ENCODE measurements at regions not wholly inside any gene's neighbourhood (a gene's known extent, or its start where the extent isn't known, plus 50 kb on each side); places are given as distances from the start of the nearest gene placed in this dataset.

DNA sequence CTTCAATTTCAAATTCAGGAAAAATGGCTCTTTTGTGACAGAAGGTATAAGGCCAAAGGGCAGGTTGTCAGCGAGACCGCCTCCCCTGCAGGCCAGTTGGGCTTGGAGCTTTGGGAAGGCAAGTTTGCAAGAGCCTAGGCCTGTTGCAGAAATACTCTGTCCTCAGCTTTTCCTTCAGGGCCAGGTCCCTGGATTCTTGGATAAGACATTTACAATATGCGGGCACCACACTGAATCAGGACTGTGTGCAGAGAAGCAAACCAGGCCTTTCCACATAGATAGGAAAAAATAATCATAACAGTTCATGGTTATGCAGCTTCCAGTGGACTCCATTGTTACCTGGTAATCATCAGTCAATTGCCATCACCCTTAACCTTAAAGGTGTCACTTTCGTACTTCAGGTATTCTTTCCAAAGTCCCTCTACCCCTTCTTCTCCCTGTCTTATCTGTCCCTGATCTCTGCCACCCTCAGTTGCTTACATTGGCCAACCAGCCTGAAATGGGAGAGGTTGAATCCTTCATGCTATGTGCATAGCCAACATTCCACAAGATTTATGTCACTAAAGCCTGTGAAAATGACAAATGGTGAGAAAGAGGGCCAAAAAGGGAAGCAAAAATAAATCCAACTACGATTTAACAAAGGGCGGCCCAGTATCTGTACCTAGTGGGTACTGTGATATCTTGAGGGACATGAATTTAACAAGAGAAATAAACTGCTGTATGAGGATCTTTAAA, 304.5 kb upstream of the NFE2L3 start:
- no peak for DNase-seq (ENCODE audit: low read depth)

- peak; percentile 87 for DNase-seq (ENCODE audit: low read depth)
Measured at GRCh38 chr7:25849500-25850184, 302.4 kb upstream of the NFE2L3 start.

GRCh38 chr7:25850216-25850615, 301.8 kb upstream of the NFE2L3 start:
- DNase-seq (ENCODE audit: low read depth) = no peak

- no peak for DNase-seq (ENCODE audit: low read depth)
Measured at GRCh38 chr7:25850735-25851134, 301.3 kb upstream of the NFE2L3 start.

- peak; percentile 75 for DNase-seq (ENCODE audit: low read depth)
Measured at GRCh38 chr7:25851332-25852210, 300.4 kb upstream of the NFE2L3 start.

GRCh38 chr7:25852211-25852938, 299.6 kb upstream of the NFE2L3 start:
- no peak for DNase-seq (ENCODE audit: low read depth)

DNA sequence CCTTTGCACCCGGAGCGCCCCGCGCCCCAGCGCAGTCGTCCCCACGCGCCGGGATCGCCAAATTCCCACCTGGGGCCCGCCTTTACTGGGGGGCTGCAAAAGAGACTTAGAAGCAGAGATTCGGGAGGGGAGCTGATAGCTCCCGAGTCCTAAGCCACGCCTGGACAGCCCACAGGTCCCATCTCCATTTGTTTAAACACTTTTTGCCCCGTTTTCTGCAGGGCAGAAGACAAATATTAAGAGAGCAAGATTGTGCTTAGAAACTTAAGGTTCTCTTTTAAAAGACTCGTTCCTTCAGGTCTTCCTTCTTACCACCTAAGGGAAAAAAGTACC, 299.1 kb upstream of the NFE2L3 start:
- DNase-seq (ENCODE audit: low read depth) = no peak

DNA sequence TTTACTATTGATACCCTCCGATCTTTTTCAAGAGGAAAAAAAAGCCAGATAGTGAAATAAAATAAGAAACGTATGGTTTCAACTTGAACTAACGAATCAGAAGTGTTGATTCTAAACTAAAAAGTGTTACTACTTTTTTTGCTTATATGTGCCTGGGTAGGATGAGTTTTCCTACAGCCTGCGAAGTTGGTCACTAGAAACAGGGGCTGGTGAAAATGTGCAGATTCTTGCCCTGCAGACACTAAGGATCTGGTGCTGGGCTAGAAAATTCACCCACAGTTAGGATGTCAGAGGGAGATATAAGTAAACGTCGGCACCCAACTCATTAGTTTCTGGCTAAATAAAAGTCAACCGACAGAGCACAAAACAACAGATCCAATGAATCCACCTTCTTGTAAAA, 298.7 kb upstream of the NFE2L3 start:
- no peak for DNase-seq (ENCODE audit: low read depth)

DNA sequence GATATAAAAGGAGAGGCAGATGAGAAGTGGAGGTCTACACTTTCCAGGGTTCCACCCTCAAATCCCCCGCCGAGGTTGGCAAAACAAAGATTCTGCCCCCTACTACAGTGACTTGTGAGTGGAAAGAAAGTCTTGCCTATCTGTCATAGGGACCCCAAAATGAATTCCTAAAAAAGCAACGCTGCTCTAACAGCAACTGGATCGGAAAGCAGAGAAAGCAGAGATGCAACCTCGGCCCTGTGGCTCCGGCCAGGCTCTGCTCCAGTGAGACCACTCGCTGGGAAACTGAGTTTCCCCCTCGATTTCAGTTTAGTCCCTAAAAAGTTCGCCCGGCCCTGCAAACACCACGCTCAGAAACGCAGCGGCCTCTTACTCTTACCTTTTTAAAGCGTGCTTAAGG, 297.9 kb upstream of the NFE2L3 start:
- no peak for DNase-seq (ENCODE audit: low read depth)

GRCh38 chr7:25854608-25855497, 297.1 kb upstream of the NFE2L3 start:
- DNase-seq (ENCODE audit: low read depth) = peak; percentile 99

DNA sequence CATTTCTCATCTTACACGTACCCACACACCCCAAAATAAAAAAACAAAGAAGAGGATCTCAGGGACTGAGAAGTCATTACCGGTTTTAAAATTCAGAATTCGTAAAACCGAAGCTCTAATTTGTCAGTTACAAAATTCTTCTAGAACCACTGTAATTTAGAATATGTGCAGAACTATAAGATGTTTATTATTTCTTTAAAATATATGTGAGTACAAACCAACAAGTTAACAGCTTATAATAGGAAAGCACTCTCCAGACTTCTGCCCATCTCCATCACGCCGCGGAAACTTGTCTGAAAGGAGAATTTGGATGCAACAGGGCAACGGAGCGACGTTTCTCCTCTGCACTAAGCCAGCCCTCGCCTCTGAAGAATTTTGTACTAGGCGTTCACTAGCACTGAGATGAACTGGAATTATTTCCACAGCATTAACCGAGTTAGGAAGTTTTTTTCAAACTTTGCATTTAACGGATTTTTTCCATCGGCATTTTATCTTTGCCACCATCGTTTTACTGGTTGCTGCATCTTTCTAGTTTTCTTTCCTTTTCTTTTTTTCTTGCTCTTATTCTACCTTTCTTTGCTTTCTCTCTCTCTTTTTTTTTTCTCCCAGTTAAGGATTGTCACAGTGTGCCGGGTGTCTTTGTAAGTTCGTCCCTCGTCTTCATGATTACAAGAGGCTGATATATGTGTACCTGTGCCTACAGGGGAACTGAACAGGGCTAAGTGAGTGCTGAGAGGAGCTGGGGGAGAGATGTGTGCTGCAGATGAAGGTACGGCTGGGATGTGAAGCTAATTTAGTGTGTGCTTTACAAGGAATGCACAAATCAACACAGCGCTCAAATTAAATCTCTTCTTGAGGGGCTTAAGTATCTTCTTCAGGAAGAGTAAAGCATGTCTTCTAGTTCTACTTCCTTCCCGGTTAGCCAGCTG, 295.9 kb upstream of the NFE2L3 start:
- DNase-seq (ENCODE audit: low read depth) = no peak

DNA sequence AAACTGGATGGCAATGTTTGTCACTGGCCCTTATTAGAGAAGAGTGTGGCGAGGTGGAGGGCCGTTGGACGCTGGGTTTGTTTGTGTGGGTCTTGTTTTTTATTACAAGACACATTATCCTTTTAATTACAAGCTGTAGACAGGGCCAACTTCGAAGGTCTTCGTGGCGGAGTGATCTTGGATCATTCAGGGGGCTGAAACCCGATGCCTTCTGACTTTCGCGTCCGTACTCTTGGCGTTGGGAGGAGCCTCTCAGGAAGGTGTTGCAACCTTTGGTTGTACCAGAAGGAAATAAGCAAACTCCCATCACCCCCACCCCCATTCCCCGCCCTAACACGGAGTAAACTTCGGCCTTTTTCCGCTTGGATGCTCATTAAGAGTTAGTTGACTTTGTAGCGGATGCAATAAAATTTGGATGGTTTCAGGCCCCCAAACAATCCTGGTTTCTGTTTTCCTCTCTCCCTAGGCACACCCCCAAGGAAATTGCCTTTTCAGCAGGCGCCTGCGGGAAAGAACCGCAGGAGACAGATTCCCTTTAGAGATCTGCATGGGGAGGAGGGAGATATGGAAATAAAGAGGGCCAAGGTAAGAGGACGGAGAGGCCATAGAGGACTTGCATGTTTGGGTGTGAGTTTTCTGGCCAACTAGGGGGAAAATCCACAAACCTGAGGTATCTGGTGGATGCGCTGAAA, 294.5 kb upstream of the NFE2L3 start:
- no peak for DNase-seq (ENCODE audit: low read depth)

DNA sequence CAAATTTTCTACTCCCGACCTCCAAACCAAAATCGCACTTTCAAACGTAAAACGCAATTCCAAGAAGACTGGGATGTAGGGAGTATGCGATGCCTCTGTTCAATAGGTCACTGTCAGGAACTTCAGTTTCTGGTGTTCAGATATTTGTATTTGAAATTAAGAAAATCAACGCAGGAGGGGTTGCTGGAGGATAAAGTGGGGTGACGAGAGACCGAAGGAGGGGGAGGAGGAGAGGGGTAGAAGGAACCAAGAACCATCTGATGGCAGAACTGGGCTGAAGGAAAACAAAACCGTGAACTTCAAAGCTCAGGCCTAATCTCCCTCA, 293.8 kb upstream of the NFE2L3 start:
- DNase-seq (ENCODE audit: low read depth) = no peak

- DNase-seq (ENCODE audit: low read depth) = no peak
Measured at GRCh38 chr7:25858525-25859411, 293.2 kb upstream of the NFE2L3 start.

DNA sequence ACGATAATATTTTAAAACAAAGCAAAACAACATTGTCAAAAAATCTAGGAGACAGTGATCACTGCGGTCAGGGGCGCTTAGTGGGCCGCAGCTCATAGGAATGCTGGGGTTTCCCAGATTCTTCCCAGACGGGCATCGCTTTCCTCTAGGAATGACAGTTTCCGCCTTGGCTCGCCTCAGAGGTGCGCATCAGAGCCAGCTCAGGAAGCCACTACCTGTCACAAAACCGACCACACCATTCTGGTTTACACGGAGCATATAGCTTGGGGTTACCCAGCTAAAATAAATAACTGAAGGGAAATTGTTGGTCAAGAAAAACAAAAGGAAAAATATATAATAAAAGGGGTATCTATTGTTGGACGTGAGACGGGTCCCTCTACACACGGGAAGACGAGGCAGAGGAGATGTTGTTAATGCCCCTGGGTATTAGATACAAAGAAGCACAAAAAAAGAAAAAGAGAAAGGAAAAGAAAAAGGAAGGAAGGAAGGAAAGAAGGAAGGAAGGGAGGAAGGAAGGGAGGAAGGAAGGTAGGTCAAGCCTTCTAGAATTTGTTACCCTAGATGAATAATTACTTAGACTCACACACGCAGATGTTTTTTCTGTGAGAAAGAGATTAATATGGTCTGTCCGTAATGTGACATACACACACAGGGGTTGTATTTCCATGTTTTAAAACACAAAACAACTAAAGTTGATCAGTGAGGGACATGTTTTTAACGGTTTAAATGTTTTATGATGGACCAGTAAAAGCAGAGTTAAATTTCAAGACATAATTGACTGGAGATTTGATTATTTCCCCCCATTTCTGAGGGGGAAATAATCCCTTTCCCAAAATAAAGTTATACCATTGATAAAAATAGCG, 292.4 kb upstream of the NFE2L3 start:
- no peak for DNase-seq (ENCODE audit: low read depth)

DNA sequence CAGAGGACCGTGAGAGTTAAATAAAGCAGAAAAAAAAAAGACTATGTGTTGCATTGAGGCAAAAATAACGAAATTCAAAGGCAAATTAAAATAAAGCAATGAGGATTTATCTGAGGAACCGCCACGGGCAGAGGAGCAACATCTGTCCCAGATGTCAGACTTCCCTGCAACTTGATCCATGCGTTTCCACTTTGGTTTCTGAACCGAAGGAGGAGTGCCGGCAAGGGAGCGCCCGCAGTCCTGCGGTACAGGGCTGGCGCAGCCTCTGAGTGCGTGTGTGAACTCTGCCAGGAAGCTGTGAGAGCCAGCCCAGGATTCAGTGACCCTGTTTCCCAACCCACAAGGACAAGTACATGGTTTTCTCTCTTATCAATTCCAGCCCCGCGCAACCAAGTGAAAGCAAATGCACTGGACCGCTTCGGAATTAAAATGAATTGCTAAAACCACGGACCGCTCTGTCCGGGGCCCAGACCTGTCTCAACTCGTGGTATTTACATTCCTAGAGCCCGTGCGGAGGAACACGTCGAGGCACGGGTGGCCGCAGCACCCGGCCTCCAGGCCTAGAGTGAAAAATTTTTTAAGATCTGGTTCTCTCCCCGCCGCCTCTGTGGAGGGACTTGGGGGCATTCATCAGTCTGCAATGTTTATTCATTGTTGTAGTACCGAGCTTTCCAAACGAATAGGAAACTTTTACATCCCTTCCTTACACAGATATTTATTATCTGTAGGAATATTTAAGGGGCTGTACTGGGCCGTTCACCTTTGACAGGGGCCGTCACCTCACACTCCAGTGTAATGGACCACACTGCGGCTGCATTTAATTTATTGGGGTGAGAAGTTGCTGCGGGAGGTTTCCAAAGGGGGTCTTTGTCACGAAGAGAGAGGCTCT, 291.5 kb upstream of the NFE2L3 start:
- DNase-seq (ENCODE audit: low read depth) = no peak

GRCh38 chr7:25861164-25861496, 290.9 kb upstream of the NFE2L3 start:
- DNase-seq (ENCODE audit: low read depth) = no peak
